Neuron (in vitro differentiated cells): ENCODE measurements at regions not wholly inside any gene's neighbourhood (a gene's known extent, or its start where the extent isn't known, plus 50 kb on each side); places are given as distances from the start of the nearest gene placed in this dataset.
"Not testable (repeated sequence)": the region's sequence is repeated elsewhere in the genome, so short reads cannot be mapped to it uniquely, and the experiment has no call there.

ENCODE experiments used
- H2AFZ ChIP-seq: one replicate; pipeline ENCODE4 v1.6.1; 2013; ENCODE audit warnings: low read depth, mild to moderate bottlenecking, inconsistent platforms, low read length, moderate library complexity
- H3K27me3 ChIP-seq: one replicate; pipeline ENCODE4 v1.6.1; 2013; ENCODE audit warnings: low read length; ENCODE audit not compliant: insufficient read depth
- H3K36me3 ChIP-seq: one replicate; pipeline ENCODE4 v1.6.1; 2013; ENCODE audit warnings: low read length; ENCODE audit not compliant: insufficient read depth
- H3K4me1 ChIP-seq: one replicate; pipeline ENCODE4 v1.6.1; 2013; ENCODE audit warnings: low read length; ENCODE audit not compliant: insufficient read depth
- H3K4me3 ChIP-seq: 2 replicates; pipeline ENCODE4 v1.5.1; 2013; ENCODE audit warnings: mild to moderate bottlenecking, low read length, moderate library complexity
- H3K9me3 ChIP-seq: one replicate; pipeline ENCODE4 v1.6.1; 2013; ENCODE audit warnings: low read length

DNA sequence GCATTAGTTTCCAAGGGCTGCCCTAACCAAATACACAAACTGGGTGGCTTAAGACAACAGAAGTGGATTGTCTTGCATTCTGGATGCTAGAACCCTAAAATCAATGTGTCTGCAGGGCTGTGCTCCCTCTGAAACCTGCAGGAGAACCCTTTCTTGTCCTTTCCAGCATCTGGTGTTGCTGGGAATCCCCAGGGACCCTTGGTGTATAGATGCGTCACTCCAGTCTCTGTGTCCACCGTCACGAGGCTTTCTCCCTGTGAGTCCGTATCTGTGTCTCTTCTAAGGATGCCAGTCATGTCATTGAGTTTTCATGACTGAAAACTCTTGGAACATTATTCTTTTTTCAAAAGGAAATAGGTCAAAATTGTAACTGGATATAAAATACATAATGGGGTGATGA, 142.9 kb downstream of the RNASET2 start:
- Histone ChIP-seq H3K27me3 (no peaks in the 10 kb centered on the region), H3K9me3 (no peaks in the 10 kb centered on the region), H2AFZ (no peak overlapping the region), H3K4me3 (no peak overlapping the region), H3K36me3 (no peaks in the 10 kb centered on the region), H3K4me1 (no peaks in the 10 kb centered on the region)

DNA sequence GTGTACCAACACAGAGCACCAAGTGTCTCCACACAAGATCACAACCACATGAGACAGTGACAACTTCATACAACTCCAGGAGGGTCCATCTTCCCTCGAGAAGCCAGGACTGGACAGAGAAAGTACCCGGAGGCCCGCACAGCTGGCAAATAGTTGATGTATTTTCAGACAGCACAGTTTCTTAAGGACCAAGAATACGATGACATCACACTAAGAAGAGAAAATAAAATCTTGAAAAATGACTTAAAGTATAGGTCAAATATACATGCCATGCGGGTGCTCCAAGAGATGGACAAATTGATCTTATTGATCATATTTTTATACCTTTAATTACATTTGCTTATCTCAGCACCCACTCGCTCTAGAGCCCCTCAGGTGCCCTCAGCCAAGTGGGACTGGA, 145.5 kb downstream of the RNASET2 start:
- no peaks in the 10 kb centered on the region for H3K27me3 ChIP-seq
- H2AFZ ChIP-seq, result no peak overlapping the region
- peaks cover 6% of the 10 kb centered on the region for H3K9me3 ChIP-seq
- H3K36me3 ChIP-seq, result no peaks in the 10 kb centered on the region
- no peak overlapping the region for H3K4me3 ChIP-seq
- no peaks in the 10 kb centered on the region for H3K4me1 ChIP-seq

DNA sequence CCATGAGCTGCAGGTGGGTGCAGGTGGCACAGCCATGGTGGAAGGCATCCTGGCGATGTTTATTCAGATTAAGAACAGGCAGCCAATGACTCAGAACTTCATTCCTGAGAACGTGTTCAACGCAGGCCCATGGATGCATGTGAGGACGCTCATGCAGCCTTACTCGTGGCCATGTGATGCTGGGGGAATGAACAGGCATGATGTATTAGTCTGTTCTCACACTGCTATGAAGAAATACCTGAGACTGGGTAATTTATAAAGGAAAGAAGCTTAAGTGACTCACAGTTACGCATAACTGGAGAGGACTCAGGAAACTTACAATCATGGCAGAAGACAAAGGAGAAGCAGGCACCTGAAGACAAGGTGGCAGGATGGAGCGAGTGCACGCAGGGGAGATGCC, 146.6 kb downstream of the RNASET2 start:
- H2AFZ ChIP-seq, result no peak overlapping the region
- H3K9me3 ChIP-seq, result peaks cover 9% of the 10 kb centered on the region
- H3K27me3 ChIP-seq, result no peaks in the 10 kb centered on the region
- no peaks in the 10 kb centered on the region for H3K4me1 ChIP-seq
- no peaks in the 10 kb centered on the region for H3K36me3 ChIP-seq
- no peak overlapping the region for H3K4me3 ChIP-seq

DNA sequence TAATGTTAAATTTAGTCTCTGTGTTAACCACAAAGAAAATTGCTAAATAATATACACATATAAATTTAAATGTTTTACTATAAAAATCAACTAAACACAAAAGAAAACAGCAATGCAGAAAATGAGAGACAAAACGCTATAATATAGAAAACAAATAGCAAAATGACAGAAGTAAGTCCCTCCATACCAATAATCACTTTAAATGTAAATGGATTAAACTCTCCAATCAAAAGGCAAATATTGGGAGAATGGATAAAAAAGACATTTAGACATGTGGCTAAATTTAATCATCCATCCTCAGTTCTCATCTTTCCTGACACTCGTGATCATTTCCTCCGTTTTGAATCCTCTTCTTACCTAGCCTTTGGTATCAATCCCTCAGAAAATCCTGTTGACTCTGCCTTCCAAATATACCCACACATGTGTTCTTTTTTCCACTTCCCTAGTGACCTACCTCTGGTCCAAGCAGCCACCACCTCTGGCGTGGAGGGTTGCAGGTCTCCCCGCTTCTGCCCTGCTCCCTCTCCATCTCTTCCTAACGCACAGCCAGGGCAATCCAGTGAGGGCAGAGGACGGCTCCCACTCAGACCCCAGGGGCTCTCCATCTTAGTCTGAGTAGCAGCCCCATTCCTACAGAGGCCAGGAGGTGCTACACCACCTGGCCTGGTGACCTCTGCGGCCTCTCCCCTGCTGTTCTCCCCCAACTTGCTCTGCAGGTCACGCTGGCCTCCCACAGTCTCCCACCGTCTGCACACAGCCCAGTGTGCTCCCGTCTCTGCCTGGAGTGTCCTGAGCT, 149.2 kb downstream of the RNASET2 start:
- Histone ChIP-seq H3K36me3 (no peaks in the 10 kb centered on the region), H3K27me3 (no peaks in the 10 kb centered on the region), H2AFZ (no peak overlapping the region), H3K4me3 (no peak overlapping the region), H3K4me1 (peaks cover 7% of the 10 kb centered on the region), H3K9me3 (peaks cover 9% of the 10 kb centered on the region)

DNA sequence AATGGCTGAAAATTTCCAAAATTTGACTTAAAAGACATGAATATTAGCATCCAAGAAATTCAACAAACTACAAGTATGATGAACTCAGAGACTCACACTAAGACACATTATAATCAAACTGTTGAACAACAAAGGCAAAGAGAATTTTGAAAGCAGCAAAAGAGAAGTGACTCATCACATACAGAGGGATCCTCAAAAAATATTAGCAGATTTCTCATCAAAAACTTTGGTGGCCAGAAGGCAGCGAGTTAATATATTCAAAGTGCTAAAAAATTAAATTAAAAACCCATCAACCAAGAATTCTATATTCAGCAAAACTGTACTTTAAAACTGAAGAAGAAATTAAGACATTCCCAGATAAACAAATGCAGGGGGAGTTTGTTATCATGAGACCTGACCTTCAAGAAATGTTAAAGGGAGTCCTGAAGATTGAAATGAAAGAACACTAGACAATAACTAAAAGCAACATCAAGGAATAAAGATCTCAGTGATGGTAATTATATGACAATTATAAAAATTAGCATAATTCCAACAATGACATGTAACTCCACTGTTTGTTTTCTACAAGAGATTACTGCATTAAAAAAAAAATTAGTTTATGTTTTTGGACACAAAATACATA, 150.0 kb downstream of the RNASET2 start:
- Histone ChIP-seq H3K9me3 (peaks cover 9% of the 10 kb centered on the region), H3K27me3 (no peaks in the 10 kb centered on the region), H2AFZ (no peak overlapping the region)

DNA sequence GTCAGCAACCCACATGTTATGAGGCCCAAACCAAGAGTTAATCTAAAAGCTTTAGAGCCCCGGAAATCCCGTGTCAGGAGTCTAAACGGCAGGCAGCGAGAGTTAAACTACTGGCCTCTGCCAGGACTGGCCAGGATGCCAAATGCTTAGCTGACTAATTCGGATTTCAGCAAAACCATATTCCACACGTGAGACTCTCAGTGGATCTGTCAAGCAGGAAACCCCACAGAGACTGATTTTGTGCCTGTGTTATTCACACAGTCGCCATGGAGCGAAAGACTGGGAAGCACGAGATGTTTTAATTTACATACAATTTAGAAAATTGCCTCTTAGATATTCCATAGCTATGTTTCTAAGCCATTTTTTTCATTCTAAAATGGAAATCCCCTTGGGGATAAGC, 152.9 kb downstream of the RNASET2 start:
- no peaks in the 10 kb centered on the region for H3K36me3 ChIP-seq
- H3K4me1 ChIP-seq, result peaks cover 29% of the 10 kb centered on the region
- H3K27me3 ChIP-seq, result no peaks in the 10 kb centered on the region
- H3K9me3 ChIP-seq, result peaks cover 9% of the 10 kb centered on the region
- H3K4me3 ChIP-seq, result no peak overlapping the region
- no peak overlapping the region for H2AFZ ChIP-seq

More for the DNA sequence above, 150.0 kb downstream of the RNASET2 start:
- Histone ChIP-seq H3K4me1 (peaks cover 10% of the 10 kb centered on the region), H3K4me3 (no peak overlapping the region), H3K36me3 (no peaks in the 10 kb centered on the region)

DNA sequence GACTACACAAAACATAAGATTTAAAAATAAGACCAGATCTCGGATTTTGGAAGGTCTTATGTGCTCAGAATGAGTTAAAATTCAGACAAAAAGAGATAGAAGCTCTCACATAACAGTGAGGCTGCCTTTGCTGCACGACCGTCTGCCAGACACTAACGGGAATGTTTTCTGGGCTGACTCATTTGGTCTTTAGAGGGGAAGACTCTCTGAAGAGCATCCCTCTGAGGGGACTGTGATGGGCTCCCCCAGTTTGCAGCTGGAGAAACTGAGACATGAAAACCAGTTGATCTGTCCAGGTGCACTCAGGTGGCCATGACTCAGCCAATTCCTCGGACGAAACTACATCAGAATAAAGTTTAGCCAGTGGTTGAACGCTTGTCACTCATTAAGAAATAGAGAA, 153.9 kb downstream of the RNASET2 start:
- Histone ChIP-seq H3K36me3 (no peaks in the 10 kb centered on the region), H3K4me1 (peaks cover 29% of the 10 kb centered on the region), H3K27me3 (no peaks in the 10 kb centered on the region), H2AFZ (no peak overlapping the region), H3K9me3 (peaks cover 5% of the 10 kb centered on the region), H3K4me3 (no peak overlapping the region)

DNA sequence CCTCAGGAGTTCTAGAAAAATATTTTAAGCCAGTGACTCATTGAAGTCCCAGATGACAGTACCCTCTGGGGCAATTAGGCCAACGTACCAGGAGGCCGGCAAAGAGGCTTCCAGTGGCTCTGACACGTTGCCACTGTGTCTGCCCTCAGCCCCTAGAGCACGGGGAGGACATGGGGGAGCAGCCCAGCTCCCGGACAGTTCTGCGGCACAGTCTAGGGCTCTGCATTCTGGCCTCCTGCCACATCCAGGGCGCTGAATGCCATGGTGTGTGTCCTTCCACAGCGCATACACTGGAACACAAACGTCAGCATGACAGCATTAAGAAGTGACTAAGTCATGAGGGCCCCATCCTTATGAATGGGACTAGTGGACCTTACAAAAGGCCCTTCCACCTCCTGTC, 156.2 kb downstream of the RNASET2 start:
- H3K27me3 ChIP-seq, result no peaks in the 10 kb centered on the region
- peaks cover 2% of the 10 kb centered on the region for H3K9me3 ChIP-seq
- no peak overlapping the region for H2AFZ ChIP-seq
- no peak overlapping the region for H3K4me3 ChIP-seq
- peaks cover 29% of the 10 kb centered on the region for H3K4me1 ChIP-seq
- no peaks in the 10 kb centered on the region for H3K36me3 ChIP-seq

DNA sequence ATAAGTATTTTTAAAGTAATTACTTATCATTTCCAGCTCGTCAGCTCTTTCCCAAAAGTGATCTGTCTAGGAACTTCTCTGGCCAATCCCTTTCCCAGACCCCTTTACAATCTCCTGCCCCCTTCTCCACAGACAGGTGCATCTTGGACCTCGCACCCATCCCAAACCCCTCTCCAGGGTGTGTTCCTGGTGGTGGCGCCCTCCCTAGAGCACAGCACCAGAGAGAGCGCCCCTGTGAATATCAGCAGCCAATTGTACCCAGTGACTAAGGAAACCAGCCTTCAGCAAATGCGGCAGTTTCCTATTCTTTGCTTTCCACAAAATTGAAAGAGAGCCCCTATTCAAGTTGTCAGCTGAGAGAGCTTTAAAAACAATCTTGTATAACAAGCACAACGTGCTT, 157.7 kb downstream of the RNASET2 start:
- Histone ChIP-seq H3K9me3 (no peaks in the 10 kb centered on the region), H3K36me3 (no peaks in the 10 kb centered on the region), H3K27me3 (no peaks in the 10 kb centered on the region), H3K4me3 (no peak overlapping the region), H3K4me1 (peaks cover 26% of the 10 kb centered on the region), H2AFZ (no peak overlapping the region)

DNA sequence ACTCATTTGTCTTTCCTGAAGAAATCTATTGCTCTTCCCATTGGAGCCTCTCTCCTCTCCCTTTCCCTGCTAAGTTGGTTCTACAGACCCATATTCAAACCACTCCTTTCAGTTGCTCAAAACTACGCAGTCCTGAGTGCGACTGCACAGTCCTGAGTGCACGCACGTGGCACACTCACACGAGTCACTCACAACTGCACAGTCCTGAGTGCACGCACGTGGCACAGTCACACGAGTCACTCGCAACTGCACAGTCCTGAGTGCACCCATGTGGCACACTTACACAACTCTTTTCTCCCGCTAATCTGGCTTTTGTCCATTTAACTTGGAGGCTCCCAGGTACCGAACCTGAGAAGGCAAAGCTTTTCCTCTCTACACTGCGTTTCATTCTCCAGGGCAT, 159.7 kb downstream of the RNASET2 start:
- H2AFZ ChIP-seq, result no peak overlapping the region
- H3K27me3 ChIP-seq, result no peaks in the 10 kb centered on the region
- H3K4me1 ChIP-seq, result peaks cover 22% of the 10 kb centered on the region
- no peaks in the 10 kb centered on the region for H3K9me3 ChIP-seq
- H3K4me3 ChIP-seq, result no peak overlapping the region
- no peaks in the 10 kb centered on the region for H3K36me3 ChIP-seq

DNA sequence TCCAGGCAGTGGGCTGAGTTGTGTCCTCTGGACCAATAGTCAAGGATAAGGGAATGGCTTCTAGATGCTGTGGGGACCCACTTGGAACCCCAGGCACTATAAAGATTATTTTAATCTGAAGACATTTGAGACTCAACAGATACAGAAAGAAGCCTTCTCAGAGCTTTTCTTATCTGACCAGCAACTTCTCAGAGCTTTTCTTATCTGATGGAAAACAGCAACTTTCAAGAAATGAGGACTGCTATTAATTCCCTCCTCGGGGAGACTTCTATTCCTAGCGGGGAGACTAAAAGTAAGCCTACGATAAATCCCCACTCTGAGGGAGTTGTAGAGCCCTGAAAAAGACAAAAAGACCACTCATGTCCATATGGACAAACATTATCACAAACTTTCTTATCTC, 160.5 kb downstream of the RNASET2 start:
- H3K9me3 ChIP-seq, result no peaks in the 10 kb centered on the region
- no peaks in the 10 kb centered on the region for H3K36me3 ChIP-seq
- H3K27me3 ChIP-seq, result no peaks in the 10 kb centered on the region
- H3K4me1 ChIP-seq, result peaks cover 15% of the 10 kb centered on the region
- H3K4me3 ChIP-seq, result no peak overlapping the region
- H2AFZ ChIP-seq, result no peak overlapping the region

DNA sequence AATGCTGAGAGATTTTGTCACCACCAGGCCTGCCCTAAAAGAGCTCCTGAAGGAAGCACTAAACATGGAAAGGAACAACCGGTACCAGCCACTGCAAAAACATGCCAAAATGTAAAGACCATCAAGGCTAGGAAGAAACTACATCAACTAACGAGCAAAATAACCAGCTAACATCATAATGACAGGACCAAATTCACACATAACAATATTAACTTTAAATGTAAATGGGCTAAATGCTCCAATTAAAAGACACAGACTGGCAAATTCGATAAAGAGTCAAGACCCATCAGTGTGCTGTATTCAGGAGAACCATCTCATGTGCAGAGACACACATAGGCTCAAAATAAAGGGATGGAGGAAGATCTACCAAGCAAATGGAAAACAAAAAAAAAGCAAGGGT, 163.8 kb upstream of the RPS6KA2 start:
- not testable (repeated sequence) for H3K36me3 ChIP-seq, H2AFZ ChIP-seq, H3K4me3 ChIP-seq, H3K4me1 ChIP-seq, H3K27me3 ChIP-seq, H3K9me3 ChIP-seq

DNA sequence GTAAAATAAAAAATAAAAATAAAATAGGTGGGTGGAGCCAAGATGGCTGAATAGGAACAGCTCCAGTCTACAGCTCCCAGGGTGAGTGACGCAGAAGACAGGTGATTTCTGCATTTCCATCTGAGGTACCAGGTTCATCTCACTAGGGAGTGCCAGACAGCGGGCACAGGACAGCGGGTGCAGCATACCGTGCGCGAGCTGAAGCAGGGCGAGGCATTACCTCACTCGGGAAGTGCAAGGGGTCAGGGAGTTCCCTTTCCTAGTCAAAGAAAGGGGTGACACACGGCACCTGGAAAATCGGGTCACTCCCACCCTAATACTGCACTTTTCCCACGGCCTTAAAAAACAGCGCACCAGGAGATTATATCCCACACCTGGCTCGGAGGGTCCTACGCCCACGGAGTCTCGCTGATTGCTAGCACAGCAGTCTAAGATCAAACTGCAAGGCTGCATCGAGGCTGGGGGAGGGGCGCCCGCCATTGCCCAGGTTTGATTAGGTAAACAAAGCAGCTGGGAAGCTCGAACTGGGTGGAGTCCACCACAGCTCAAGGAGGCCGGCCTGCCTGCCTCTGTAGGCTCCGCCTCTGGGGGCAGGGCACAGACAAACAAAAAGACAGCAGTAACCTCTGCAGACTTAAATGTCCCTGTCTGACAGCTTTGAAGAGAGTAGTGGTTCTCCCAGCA, 161.9 kb upstream of the RPS6KA2 start:
- H2AFZ ChIP-seq, H3K9me3 ChIP-seq, H3K27me3 ChIP-seq, H3K36me3 ChIP-seq, H3K4me1 ChIP-seq, H3K4me3 ChIP-seq: not testable (repeated sequence)
